ENCODE measurements at regions not wholly inside any gene's neighbourhood (a gene's known extent, or its start where the extent isn't known, plus 50 kb on each side); places are given as distances from the start of the nearest gene placed in this dataset.

GRCh38 chr6:74991573-74992332 is 214.1 kb downstream of the COL12A1 start:
- no peak for TF ChIP-seq CTCF (IDR thresholded peaks at IDR 0.05; ENCODE audit: insufficient read depth, low read depth, low read length)
- no peak for TF ChIP-seq EZH2 (IDR thresholded peaks at IDR 0.05; ENCODE audit: insufficient read depth, low read length)

Data from astrocyte (in vitro differentiated cells and primary cell).